SU-DHL-6 (cell line): ENCODE measurements at regions not wholly inside any gene's neighbourhood (a gene's known extent, or its start where the extent isn't known, plus 50 kb on each side); places are given as distances from the start of the nearest gene placed in this dataset.

Source experiments
- CTCF ChIP-seq: fragments of 200-600 bp; sonication (generic); IDR thresholded peaks from one replicate; pipeline ENCODE4 v1.5.1; 2017; ENCODE audit warnings: antibody characterized with exemption, mild to moderate bottlenecking, low read length, moderate library complexity; ENCODE audit not compliant: insufficient read depth, poor library complexity, severe bottlenecking
- EZH2phosphoT487 ChIP-seq: fragments of 200-600 bp; sonication (generic), shearing (Covaris generic); conservative IDR thresholded peaks from 2 replicates; pipeline ENCODE4 v1.6.1; 2018; ENCODE audit warnings: mild to moderate bottlenecking, antibody characterized with exemption, low read length, moderate library complexity, mixed read lengths

- TF ChIP-seq CTCF (no peak), EZH2phosphoT487 (no peak)
Measured at GRCh38 chr11:23704183-23704582, 792.7 kb upstream of the LUZP2 start.
